SH-SY5Y (cell line): ENCODE measurements at regions not wholly inside any gene's neighbourhood (a gene's known extent, or its start where the extent isn't known, plus 50 kb on each side); places are given as distances from the start of the nearest gene placed in this dataset.

Source experiments
- GATA2 ChIP-seq: IDR thresholded peaks from 2 replicates; pipeline ENCODE4 v1.6.1; 2011; ENCODE audit warnings: mild to moderate bottlenecking, low read depth, low read length
- GATA3 ChIP-seq: IDR thresholded peaks from 2 replicates; pipeline ENCODE4 v1.6.1; 2011; ENCODE audit warnings: low read depth, mild to moderate bottlenecking, low read length, moderate library complexity

DNA sequence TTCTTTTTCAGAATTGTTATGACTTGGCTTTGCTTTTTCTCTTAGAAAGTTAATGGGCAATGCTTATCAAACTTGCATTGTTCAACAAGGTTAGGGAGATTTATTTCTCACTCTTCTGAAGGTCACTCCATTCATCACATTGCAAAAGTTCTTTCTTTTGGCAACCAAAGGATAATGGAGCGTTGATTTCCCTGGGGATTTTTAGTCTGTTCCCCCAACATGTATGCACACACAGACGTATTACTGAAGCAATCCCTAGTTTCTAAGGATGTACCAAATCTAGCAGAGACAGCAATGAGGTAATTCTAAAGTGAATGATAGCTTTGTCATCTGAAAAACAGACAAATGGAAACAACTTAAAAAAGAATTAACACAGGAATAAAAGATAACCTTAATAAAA is 349.1 kb downstream of the NYAP2 start:
- TF ChIP-seq GATA2 (no peak), GATA3 (no peak)
